ENCODE measurements at regions not wholly inside any gene's neighbourhood (a gene's known extent, or its start where the extent isn't known, plus 50 kb on each side); places are given as distances from the start of the nearest gene placed in this dataset.

- TF ChIP-seq CSRNP3 (CRISPR knock-in tag; IDR thresholded peaks at IDR 0.05) (no peak), CREB5 (CRISPR knock-in tag; IDR thresholded peaks at IDR 0.05; ENCODE audit: low read depth) (no peak), OSR1 (CRISPR knock-in tag; IDR thresholded peaks at IDR 0.05) (no peak; the same call in 1 of the 2 replicates), ESRRG (CRISPR knock-in tag; IDR thresholded peaks at IDR 0.05) (no peak), ISL1 (CRISPR knock-in tag; IDR thresholded peaks at IDR 0.05) (no peak)
Observed at GRCh38 chr1:221025956-221026355, 146.7 kb downstream of the HLX start (continued).

GRCh38 chr1:221029981-221030649 lies 150.9 kb downstream of the HLX start:
- TF ChIP-seq ZNF565 (CRISPR knock-in tag; conservative IDR thresholded peaks at IDR 0.05; ENCODE audit: low read depth): no peak
- TF ChIP-seq TCF4 (CRISPR knock-in tag; IDR thresholded peaks at IDR 0.05; ENCODE audit: borderline replicate concordance): no peak; the same call in 1 of the 2 replicates
- TF ChIP-seq ZC3H10 (CRISPR knock-in tag; IDR thresholded peaks at IDR 0.05): peak; percentile 98
- TF ChIP-seq OSR1 (CRISPR knock-in tag; IDR thresholded peaks at IDR 0.05): peak; percentile 17; the same call in 1 of the 2 replicates
- TF ChIP-seq PATZ1 (CRISPR knock-in tag; IDR thresholded peaks at IDR 0.05; ENCODE audit: borderline replicate concordance): peak; percentile 88; the same call in 1 of the 2 replicates
- no peak; the same call in 1 of the 2 replicates for TF ChIP-seq CSRNP3 (CRISPR knock-in tag; IDR thresholded peaks at IDR 0.05)
- peak; percentile 98 for TF ChIP-seq RARB (CRISPR knock-in tag; IDR thresholded peaks at IDR 0.05)
- TF ChIP-seq TOX (CRISPR knock-in tag; IDR thresholded peaks at IDR 0.05; ENCODE audit: borderline replicate concordance): peak; percentile 99
- TF ChIP-seq ISL1 (CRISPR knock-in tag; IDR thresholded peaks at IDR 0.05): peak; percentile 95
- no peak for TF ChIP-seq ZNF70 (CRISPR knock-in tag; IDR thresholded peaks at IDR 0.05)
- TF ChIP-seq BACH2 (CRISPR knock-in tag; IDR thresholded peaks at IDR 0.05; ENCODE audit: borderline replicate concordance): no peak
- no peak for TF ChIP-seq CSDC2 (CRISPR knock-in tag; IDR thresholded peaks at IDR 0.05)
- ATAC-seq: peak; percentile 72

- TF ChIP-seq PATZ1 (CRISPR knock-in tag; IDR thresholded peaks at IDR 0.05; ENCODE audit: borderline replicate concordance) (peak; percentile 28; the same call in 1 of the 2 replicates), ZFP3 (CRISPR knock-in tag; IDR thresholded peaks at IDR 0.05) (no peak), PPARA (CRISPR knock-in tag; IDR thresholded peaks at IDR 0.05; ENCODE audit: borderline replicate concordance) (no peak), ZC3H10 (CRISPR knock-in tag; IDR thresholded peaks at IDR 0.05) (peak; percentile 97), OSR1 (CRISPR knock-in tag; IDR thresholded peaks at IDR 0.05) (no peak), ISL1 (CRISPR knock-in tag; IDR thresholded peaks at IDR 0.05) (no peak; the same call in 1 of the 2 replicates), ZFP30 (CRISPR knock-in tag; IDR thresholded peaks at IDR 0.05) (no peak), TOX (CRISPR knock-in tag; IDR thresholded peaks at IDR 0.05; ENCODE audit: borderline replicate concordance) (peak; percentile 99), CSRNP3 (CRISPR knock-in tag; IDR thresholded peaks at IDR 0.05) (no peak), ZNF565 (CRISPR knock-in tag; conservative IDR thresholded peaks at IDR 0.05; ENCODE audit: low read depth) (no peak), ESRRG (CRISPR knock-in tag; IDR thresholded peaks at IDR 0.05) (no peak), ARNTL (CRISPR knock-in tag; IDR thresholded peaks at IDR 0.05; ENCODE audit: borderline replicate concordance, low read depth) (no peak), RARB (CRISPR knock-in tag; IDR thresholded peaks at IDR 0.05) (peak; percentile 93; the same call in 1 of the 2 replicates), CREB5 (CRISPR knock-in tag; IDR thresholded peaks at IDR 0.05; ENCODE audit: low read depth) (no peak), TSHZ2 (CRISPR knock-in tag; IDR thresholded peaks at IDR 0.05) (no peak)
- ATAC-seq: peak; percentile 9
Observed at GRCh38 chr1:221030990-221031389, 151.7 kb downstream of the HLX start.
